Activated CD8-positive, alpha-beta T cell treated with anti-CD3 and anti-CD28 coated beads for 36 hours (primary cell): ENCODE measurements at regions not wholly inside any gene's neighbourhood (a gene's known extent, or its start where the extent isn't known, plus 50 kb on each side); places are given as distances from the start of the nearest gene placed in this dataset.

Source experiments
- ATAC-seq: fragments of 200-7000 bp; cut with Tn5 transposase; one replicate; pipeline ENCODE4 v1.10.0; 2021; ENCODE audit warnings: mild to moderate bottlenecking, moderate library complexity
- CTCF ChIA-PET: fragments of 350-600 bp; sonication (Branson Sonifier 250); formaldehyde crosslinking; loops from one replicate; lab custom pipeline; 2021; ENCODE audit warnings: antibody characterized with exemption; lab: Charles Lee
- POLR2A ChIA-PET: fragments of 350-600 bp; sonication (Branson Sonifier 250); formaldehyde crosslinking; loops from one replicate; lab custom pipeline; 2021; ENCODE audit warnings: antibody characterized with exemption; lab: Charles Lee
- DNase-seq: peaks from one replicate; pipeline ENCODE4 v3.0.0-alpha.2; 2020
- H3K27ac Mint-ChIP-seq: one replicate; pipeline ENCODE4 v1.8.0; 2021; ENCODE audit warnings: mild to moderate bottlenecking, mixed read lengths
- H3K27me3 Mint-ChIP-seq: one replicate; pipeline ENCODE4 v1.8.0; 2021; ENCODE audit warnings: mixed read lengths
- H3K36me3 Mint-ChIP-seq: one replicate; pipeline ENCODE4 v1.8.0; 2021; ENCODE audit warnings: low read depth, mixed read lengths
- H3K4me1 Mint-ChIP-seq: one replicate; pipeline ENCODE4 v1.8.0; 2021; ENCODE audit warnings: low read depth, mixed read lengths
- H3K4me3 Mint-ChIP-seq: one replicate; pipeline ENCODE4 v1.8.0; 2021; ENCODE audit warnings: mild to moderate bottlenecking, moderate library complexity, mixed read lengths
- H3K9me3 Mint-ChIP-seq: one replicate; pipeline ENCODE4 v1.8.0; 2021; ENCODE audit warnings: mixed read lengths
- CTCF ChIP-seq: fragments of 200-600 bp; IDR thresholded peaks from one replicate; pipeline ENCODE4 v1.8.0; 2022; ENCODE audit warnings: antibody characterized with exemption, mild to moderate bottlenecking
- intact Hi-C: fragments of 100-400 bp; cut with micrococcal nuclease; formaldehyde crosslinking; loops from one replicate; pipeline ENCODE4 v1.10.0; 2022

GRCh38 chr15:97654481-97655076 lies 305.9 kb upstream of the ARRDC4 start:
- Mint-ChIP-seq H3K4me1 (no peaks in the 10 kb centered on the region), H3K27me3 (peaks cover 19% of the 10 kb centered on the region), H3K9me3 (no peaks in the 10 kb centered on the region), H3K36me3 (no peaks in the 10 kb centered on the region), H3K27ac (no peak overlapping the region), H3K4me3 (no peak overlapping the region)
- intact Hi-C loops = no loop called here
- TF ChIP-seq CTCF = no peak
- ATAC-seq = no peak
- DNase-seq = no peak
- ChIA-PET CTCF (no interaction called here), POLR2A (no interaction called here)

- DNase-seq (no peak), ATAC-seq (no peak)
- Mint-ChIP-seq H3K36me3 (no peaks in the 10 kb centered on the region), H3K9me3 (peaks cover 6% of the 10 kb centered on the region), H3K27ac (no peak overlapping the region), H3K4me3 (no peak overlapping the region), H3K4me1 (no peaks in the 10 kb centered on the region), H3K27me3 (no peaks in the 10 kb centered on the region)
- POLR2A ChIA-PET = no interaction called here
- CTCF ChIA-PET = no interaction called here
- intact Hi-C loops = no loop called here
- no peak for TF ChIP-seq CTCF
These were observed 298.7 kb upstream of the ARRDC4 start for GRCh38 chr15:97661796-97662195.

DNA sequence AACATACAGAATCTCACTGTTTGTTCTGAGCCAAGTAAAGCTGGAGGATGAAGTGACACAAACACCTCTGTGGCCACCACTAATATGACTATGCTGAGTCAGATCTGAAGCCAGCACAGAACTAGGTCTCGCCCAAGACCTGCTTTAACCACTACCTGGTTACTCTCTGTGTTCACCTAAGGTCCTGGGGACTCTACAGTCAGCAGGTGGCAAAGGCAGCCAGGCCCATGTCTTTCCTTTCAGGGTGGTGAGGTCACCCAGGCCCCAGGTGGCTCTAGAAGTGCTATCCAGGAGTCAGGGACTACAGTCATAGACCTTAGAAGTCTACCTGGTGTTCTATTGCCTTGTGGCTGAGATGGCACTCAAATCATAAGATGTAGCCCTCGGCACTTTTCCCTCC lies 287.9 kb upstream of the ARRDC4 start:
- Mint-ChIP-seq H3K4me1 (no peaks in the 10 kb centered on the region), H3K36me3 (no peaks in the 10 kb centered on the region), H3K9me3 (no peaks in the 10 kb centered on the region), H3K4me3 (no peak overlapping the region), H3K27me3 (no peaks in the 10 kb centered on the region), H3K27ac (no peak overlapping the region)
- TF ChIP-seq CTCF = no peak
- DNase-seq (no peak), ATAC-seq (no peak)
- ChIA-PET CTCF (no interaction called here), POLR2A (no interaction called here)
- intact Hi-C loops = no loop called here

- no peaks in the 10 kb centered on the region for H3K4me1 Mint-ChIP-seq
- ATAC-seq (no peak), DNase-seq (no peak)
- no peak overlapping the region for H3K4me3 Mint-ChIP-seq
- H3K27me3 Mint-ChIP-seq = peaks cover 4% of the 10 kb centered on the region
- no peak for TF ChIP-seq CTCF
- H3K27ac Mint-ChIP-seq = no peak overlapping the region
- H3K9me3 Mint-ChIP-seq = peaks cover 2% of the 10 kb centered on the region
- ChIA-PET CTCF (no interaction called here), POLR2A (no interaction called here)
- intact Hi-C loops = no loop called here
- H3K36me3 Mint-ChIP-seq = no peaks in the 10 kb centered on the region
These were observed 281.8 kb upstream of the ARRDC4 start for GRCh38 chr15:97678656-97679055.

DNA sequence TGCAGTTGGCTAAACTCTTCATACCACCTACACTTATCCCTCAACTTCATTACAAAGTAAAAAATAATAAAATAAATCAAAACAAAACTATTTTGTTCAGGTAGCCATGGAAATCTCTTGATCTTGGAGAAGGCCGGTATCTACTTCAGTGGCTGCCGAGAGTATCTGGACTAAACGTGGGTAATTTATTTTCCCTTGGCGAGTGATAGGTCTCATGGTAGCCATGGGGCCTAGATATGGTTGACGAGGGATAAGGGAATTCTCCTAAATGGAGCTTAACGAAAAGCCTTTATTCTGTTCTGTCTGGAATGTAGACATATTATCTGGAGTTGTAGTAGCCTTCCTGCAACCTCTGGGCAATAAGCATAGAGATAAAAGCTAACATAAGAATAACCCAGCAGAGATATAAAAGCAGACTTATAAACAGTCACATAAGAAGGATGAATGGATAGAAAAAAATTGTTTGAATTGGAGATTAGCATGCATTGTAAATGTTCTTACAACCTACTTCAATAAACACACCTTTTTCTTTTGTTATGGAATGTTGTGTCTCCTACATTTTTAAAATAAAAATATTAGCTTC lies 281.3 kb upstream of the ARRDC4 start:
- H3K27me3 Mint-ChIP-seq = peaks cover 6% of the 10 kb centered on the region
- TF ChIP-seq CTCF = no peak
- ATAC-seq (no peak), DNase-seq (no peak)
- H3K36me3 Mint-ChIP-seq = no peaks in the 10 kb centered on the region
- no peaks in the 10 kb centered on the region for H3K4me1 Mint-ChIP-seq
- no peak overlapping the region for H3K27ac Mint-ChIP-seq
- H3K9me3 Mint-ChIP-seq = peaks cover 2% of the 10 kb centered on the region
- POLR2A ChIA-PET = no interaction called here
- H3K4me3 Mint-ChIP-seq = no peak overlapping the region
- intact Hi-C loops = no loop called here
- CTCF ChIA-PET = no interaction called here
